ENCODE measurements at regions not wholly inside any gene's neighbourhood (a gene's known extent, or its start where the extent isn't known, plus 50 kb on each side); places are given as distances from the start of the nearest gene placed in this dataset.

DNA sequence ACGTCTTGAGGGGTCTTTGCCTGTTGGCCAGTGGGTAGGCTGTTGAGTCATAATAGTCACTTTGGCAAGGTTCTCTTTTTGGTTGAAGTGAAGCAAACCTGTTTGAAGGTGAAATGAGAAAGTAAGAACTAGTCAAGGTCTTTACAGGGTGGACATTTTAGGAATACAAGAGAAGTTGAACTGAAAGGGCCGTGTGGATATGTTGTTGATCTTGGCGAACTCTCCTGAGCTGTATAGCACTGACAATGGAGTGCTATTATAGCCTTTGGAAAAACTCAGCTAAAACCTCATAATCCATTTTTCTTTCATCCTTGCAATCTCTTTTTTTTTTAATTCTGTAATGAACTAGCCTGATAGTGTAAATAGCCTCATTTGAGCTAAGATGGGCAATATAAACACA is 248.1 kb downstream of the MEIS1 start:
- Histone ChIP-seq H2AFZ (ENCODE audit: low read depth, low read length) (no peak overlapping the region), H2BK120ac (ENCODE audit: low read depth, low read length) (no peak overlapping the region), H3K14ac (ENCODE audit: low read length in 2 of 2) (no peak overlapping the region), H2BK12ac (ENCODE audit: low read length in 2 of 2) (no peak overlapping the region), H4K91ac (ENCODE audit: low read length) (no peak overlapping the region), H3K36me3 (ENCODE audit: control insufficient read depth in 1 of 2, insufficient read depth in 2 of 2, low read depth in 1 of 2, low read length in 2 of 2) (no peaks in the 10 kb centered on the region), H3K4me1 (ENCODE audit: control insufficient read depth, insufficient read depth, low read depth, low read length) (no peaks in the 10 kb centered on the region), H3K23ac (ENCODE audit: low read length in 2 of 2) (no peak overlapping the region), H3K4me2 (ENCODE audit: low read length, poor library complexity, severe bottlenecking) (no peak overlapping the region), H3K79me1 (replicated peaks; ENCODE audit: low read length, poor library complexity, severe bottlenecking) (no peaks in the 10 kb centered on the region), H3K9ac (ENCODE audit: low read length) (no peak overlapping the region), H2BK5ac (ENCODE audit: low read depth, low read length, poor library complexity, severe bottlenecking) (no peak overlapping the region), H2BK15ac (ENCODE audit: low read depth, poor library complexity, severe bottlenecking) (no peak overlapping the region), H2AK5ac (ENCODE audit: low read length, severe bottlenecking) (no peak overlapping the region), H3K18ac (ENCODE audit: low read depth in 1 of 2, low read length in 2 of 2) (no peak overlapping the region), H3K9me3 (ENCODE audit: control insufficient read depth, low read length) (no peaks in the 10 kb centered on the region), H3K4me3 (ENCODE audit: insufficient read depth in 1 of 2, low read depth in 1 of 2, low read length in 2 of 2) (no peak overlapping the region), H3K4ac (ENCODE audit: low read depth in 1 of 2, low read length in 2 of 2) (no peak overlapping the region), H3K27ac (ENCODE audit: low read length, poor library complexity, severe bottlenecking) (no peak overlapping the region), H3K27me3 (ENCODE audit: control insufficient read depth in 1 of 2, insufficient read depth in 1 of 2, low read length in 2 of 2) (no peaks in the 10 kb centered on the region), H4K8ac (ENCODE audit: low read length) (no peak overlapping the region)
- 98% methylated on average over 1 of the region's 3 CpGs for WGBS
- no peak for DNase-seq

DNA sequence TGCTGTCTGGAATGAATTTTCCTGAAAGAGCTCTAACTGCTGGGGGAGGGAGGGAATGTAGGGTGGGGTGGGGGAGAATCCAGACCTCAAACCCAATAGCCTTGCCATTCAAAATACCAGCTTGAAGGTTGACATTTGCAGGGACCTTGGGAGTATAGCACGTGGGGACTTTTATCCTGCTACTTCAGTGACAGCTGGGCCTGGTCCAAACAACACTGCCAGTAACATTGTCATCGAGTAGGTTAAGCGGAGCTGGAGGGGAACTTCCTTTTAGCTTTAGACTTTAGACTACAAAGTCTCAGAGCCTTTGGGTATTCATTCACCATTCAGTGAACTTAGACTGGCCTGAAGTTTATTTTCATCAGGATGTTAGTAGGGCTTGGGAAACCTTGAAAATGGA is 248.7 kb downstream of the MEIS1 start:
- Histone ChIP-seq H3K23ac (ENCODE audit: low read length in 2 of 2) (no peak overlapping the region), H3K27me3 (ENCODE audit: control insufficient read depth in 1 of 2, insufficient read depth in 1 of 2, low read length in 2 of 2) (no peaks in the 10 kb centered on the region), H3K14ac (ENCODE audit: low read length in 2 of 2) (no peak overlapping the region), H2BK120ac (ENCODE audit: low read depth, low read length) (no peak overlapping the region), H3K18ac (ENCODE audit: low read depth in 1 of 2, low read length in 2 of 2) (no peak overlapping the region), H2BK5ac (ENCODE audit: low read depth, low read length, poor library complexity, severe bottlenecking) (no peak overlapping the region), H3K9me3 (ENCODE audit: control insufficient read depth, low read length) (no peaks in the 10 kb centered on the region), H4K91ac (ENCODE audit: low read length) (no peak overlapping the region), H3K36me3 (ENCODE audit: control insufficient read depth in 1 of 2, insufficient read depth in 2 of 2, low read depth in 1 of 2, low read length in 2 of 2) (no peaks in the 10 kb centered on the region), H3K4me1 (ENCODE audit: control insufficient read depth, insufficient read depth, low read depth, low read length) (no peaks in the 10 kb centered on the region), H3K4me3 (ENCODE audit: insufficient read depth in 1 of 2, low read depth in 1 of 2, low read length in 2 of 2) (no peak overlapping the region), H3K27ac (ENCODE audit: low read length, poor library complexity, severe bottlenecking) (no peak overlapping the region), H3K9ac (ENCODE audit: low read length) (no peak overlapping the region), H3K4me2 (ENCODE audit: low read length, poor library complexity, severe bottlenecking) (no peak overlapping the region), H3K4ac (ENCODE audit: low read depth in 1 of 2, low read length in 2 of 2) (no peak overlapping the region), H2AK5ac (ENCODE audit: low read length, severe bottlenecking) (no peak overlapping the region), H2AFZ (ENCODE audit: low read depth, low read length) (no peak overlapping the region), H4K8ac (ENCODE audit: low read length) (no peak overlapping the region), H3K79me1 (replicated peaks; ENCODE audit: low read length, poor library complexity, severe bottlenecking) (no peaks in the 10 kb centered on the region), H2BK15ac (ENCODE audit: low read depth, poor library complexity, severe bottlenecking) (no peak overlapping the region), H2BK12ac (ENCODE audit: low read length in 2 of 2) (no peak overlapping the region)
- 88% methylated on average over 3 of the region's 3 CpGs for WGBS
- DNase-seq = no peak

DNA sequence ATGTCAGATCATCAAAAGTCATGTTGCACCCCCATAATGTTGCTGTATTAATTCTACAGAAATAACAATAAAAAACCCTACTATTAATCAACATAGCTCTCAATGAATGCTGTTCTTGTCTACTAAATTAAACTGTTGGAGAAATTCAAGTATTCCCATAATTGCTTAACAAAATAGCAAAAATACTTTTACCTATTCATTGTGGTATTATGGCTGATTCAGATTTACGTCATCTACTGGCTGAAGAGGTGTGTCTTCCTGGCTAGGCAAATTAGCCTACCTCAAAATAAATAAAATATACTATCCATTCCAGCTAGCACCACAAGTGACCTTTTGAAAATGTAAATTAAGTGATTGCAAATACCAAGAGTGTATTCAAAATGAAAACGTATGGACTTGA is 249.4 kb downstream of the MEIS1 start:
- Histone ChIP-seq H2AFZ (ENCODE audit: low read depth, low read length) (no peak overlapping the region), H2AK5ac (ENCODE audit: low read length, severe bottlenecking) (no peak overlapping the region), H3K36me3 (ENCODE audit: control insufficient read depth in 1 of 2, insufficient read depth in 2 of 2, low read depth in 1 of 2, low read length in 2 of 2) (no peaks in the 10 kb centered on the region), H3K4ac (ENCODE audit: low read depth in 1 of 2, low read length in 2 of 2) (no peak overlapping the region), H3K9me3 (ENCODE audit: control insufficient read depth, low read length) (no peaks in the 10 kb centered on the region), H3K27ac (ENCODE audit: low read length, poor library complexity, severe bottlenecking) (no peak overlapping the region), H3K4me2 (ENCODE audit: low read length, poor library complexity, severe bottlenecking) (no peak overlapping the region), H4K91ac (ENCODE audit: low read length) (no peak overlapping the region), H2BK5ac (ENCODE audit: low read depth, low read length, poor library complexity, severe bottlenecking) (no peak overlapping the region), H3K9ac (ENCODE audit: low read length) (no peak overlapping the region), H2BK15ac (ENCODE audit: low read depth, poor library complexity, severe bottlenecking) (no peak overlapping the region), H2BK120ac (ENCODE audit: low read depth, low read length) (no peak overlapping the region), H3K79me1 (replicated peaks; ENCODE audit: low read length, poor library complexity, severe bottlenecking) (no peaks in the 10 kb centered on the region), H3K23ac (ENCODE audit: low read length in 2 of 2) (no peak overlapping the region), H3K4me1 (ENCODE audit: control insufficient read depth, insufficient read depth, low read depth, low read length) (no peaks in the 10 kb centered on the region), H3K27me3 (ENCODE audit: control insufficient read depth in 1 of 2, insufficient read depth in 1 of 2, low read length in 2 of 2) (no peaks in the 10 kb centered on the region), H3K4me3 (ENCODE audit: insufficient read depth in 1 of 2, low read depth in 1 of 2, low read length in 2 of 2) (no peak overlapping the region), H3K14ac (ENCODE audit: low read length in 2 of 2) (no peak overlapping the region), H3K18ac (ENCODE audit: low read depth in 1 of 2, low read length in 2 of 2) (no peak overlapping the region), H4K8ac (ENCODE audit: low read length) (no peak overlapping the region), H2BK12ac (ENCODE audit: low read length in 2 of 2) (no peak overlapping the region)
- 92% methylated on average over 1 of the region's 2 CpGs for WGBS
- DNase-seq = no peak

DNA sequence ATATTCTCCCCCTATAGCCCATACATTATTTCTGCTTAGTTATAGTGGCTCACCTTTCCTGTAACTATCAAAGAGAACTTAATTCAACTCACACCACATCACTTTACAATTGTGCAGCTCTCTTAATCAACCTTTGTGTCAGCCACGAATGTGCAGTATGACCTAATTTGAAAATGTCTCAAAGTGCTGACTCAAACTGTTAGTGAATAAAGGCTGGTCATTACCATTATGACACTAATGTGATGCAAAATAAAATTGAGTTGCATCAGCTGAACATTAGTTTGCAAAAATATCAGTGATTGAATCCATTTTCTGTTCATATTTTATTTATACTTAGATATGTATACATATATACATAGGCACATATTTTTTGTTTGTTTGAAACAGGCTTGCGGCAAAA is 251.8 kb downstream of the MEIS1 start:
- Histone ChIP-seq H3K9ac (ENCODE audit: low read length) (no peak overlapping the region), H3K4me3 (ENCODE audit: insufficient read depth in 1 of 2, low read depth in 1 of 2, low read length in 2 of 2) (no peak overlapping the region), H3K4me2 (ENCODE audit: low read length, poor library complexity, severe bottlenecking) (no peak overlapping the region), H3K4me1 (ENCODE audit: control insufficient read depth, insufficient read depth, low read depth, low read length) (no peaks in the 10 kb centered on the region), H3K9me3 (ENCODE audit: control insufficient read depth, low read length) (no peaks in the 10 kb centered on the region), H2BK5ac (ENCODE audit: low read depth, low read length, poor library complexity, severe bottlenecking) (no peak overlapping the region), H2BK120ac (ENCODE audit: low read depth, low read length) (no peak overlapping the region), H3K79me1 (replicated peaks; ENCODE audit: low read length, poor library complexity, severe bottlenecking) (no peaks in the 10 kb centered on the region), H3K36me3 (ENCODE audit: control insufficient read depth in 1 of 2, insufficient read depth in 2 of 2, low read depth in 1 of 2, low read length in 2 of 2) (no peaks in the 10 kb centered on the region), H3K14ac (ENCODE audit: low read length in 2 of 2) (no peak overlapping the region), H3K23ac (ENCODE audit: low read length in 2 of 2) (no peak overlapping the region), H3K18ac (ENCODE audit: low read depth in 1 of 2, low read length in 2 of 2) (no peak overlapping the region), H3K27ac (ENCODE audit: low read length, poor library complexity, severe bottlenecking) (no peak overlapping the region), H2AFZ (ENCODE audit: low read depth, low read length) (no peak overlapping the region), H4K8ac (ENCODE audit: low read length) (no peak overlapping the region), H2BK15ac (ENCODE audit: low read depth, poor library complexity, severe bottlenecking) (no peak overlapping the region), H4K91ac (ENCODE audit: low read length) (no peak overlapping the region), H2BK12ac (ENCODE audit: low read length in 2 of 2) (no peak overlapping the region), H2AK5ac (ENCODE audit: low read length, severe bottlenecking) (no peak overlapping the region), H3K4ac (ENCODE audit: low read depth in 1 of 2, low read length in 2 of 2) (no peak overlapping the region), H3K27me3 (ENCODE audit: control insufficient read depth in 1 of 2, insufficient read depth in 1 of 2, low read length in 2 of 2) (no peaks in the 10 kb centered on the region)
- DNase-seq = peak; percentile 24
- 17% methylated on average over 1 of the region's 2 CpGs for WGBS

Data from mesenchymal stem cell (in vitro differentiated cells and primary cell).